ENCODE measurements at regions not wholly inside any gene's neighbourhood (a gene's known extent, or its start where the extent isn't known, plus 50 kb on each side); places are given as distances from the start of the nearest gene placed in this dataset.
"Not testable (repeated sequence)": the region's sequence is repeated elsewhere in the genome, so short reads cannot be mapped to it uniquely, and the experiment has no call there.

DNA sequence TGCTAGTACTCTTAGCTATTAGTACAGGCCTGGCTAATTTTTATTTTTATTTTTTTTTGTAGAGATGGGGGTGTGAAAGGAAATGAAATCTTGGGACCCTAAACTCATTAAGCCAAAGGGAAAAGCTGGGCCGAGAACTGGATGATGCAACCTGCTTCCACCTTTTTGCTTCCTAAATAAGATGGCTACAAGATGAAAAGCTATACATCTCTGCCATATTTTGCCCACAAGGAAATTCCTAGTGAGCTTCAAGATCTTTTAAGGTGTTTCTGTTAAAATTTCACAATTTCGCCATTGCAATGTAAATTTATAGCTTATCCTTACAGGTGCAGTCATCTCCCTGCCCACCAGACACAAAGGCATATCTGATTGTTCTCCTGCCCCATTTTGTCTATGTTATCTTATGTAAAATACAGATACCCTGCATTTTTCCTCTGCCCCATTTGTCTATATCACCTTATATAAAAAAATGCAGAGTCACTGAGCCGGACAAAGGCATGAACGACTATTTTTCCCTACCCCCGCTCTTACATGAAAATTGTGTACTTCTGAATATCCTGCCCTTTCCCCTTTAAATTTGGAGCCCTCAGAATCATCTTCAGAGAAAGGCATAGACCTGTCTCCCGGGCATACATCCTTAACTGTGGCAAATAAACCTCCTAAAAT is 112.0 kb upstream of the SLC38A2 start:
- no peak for DNase-seq

DNA sequence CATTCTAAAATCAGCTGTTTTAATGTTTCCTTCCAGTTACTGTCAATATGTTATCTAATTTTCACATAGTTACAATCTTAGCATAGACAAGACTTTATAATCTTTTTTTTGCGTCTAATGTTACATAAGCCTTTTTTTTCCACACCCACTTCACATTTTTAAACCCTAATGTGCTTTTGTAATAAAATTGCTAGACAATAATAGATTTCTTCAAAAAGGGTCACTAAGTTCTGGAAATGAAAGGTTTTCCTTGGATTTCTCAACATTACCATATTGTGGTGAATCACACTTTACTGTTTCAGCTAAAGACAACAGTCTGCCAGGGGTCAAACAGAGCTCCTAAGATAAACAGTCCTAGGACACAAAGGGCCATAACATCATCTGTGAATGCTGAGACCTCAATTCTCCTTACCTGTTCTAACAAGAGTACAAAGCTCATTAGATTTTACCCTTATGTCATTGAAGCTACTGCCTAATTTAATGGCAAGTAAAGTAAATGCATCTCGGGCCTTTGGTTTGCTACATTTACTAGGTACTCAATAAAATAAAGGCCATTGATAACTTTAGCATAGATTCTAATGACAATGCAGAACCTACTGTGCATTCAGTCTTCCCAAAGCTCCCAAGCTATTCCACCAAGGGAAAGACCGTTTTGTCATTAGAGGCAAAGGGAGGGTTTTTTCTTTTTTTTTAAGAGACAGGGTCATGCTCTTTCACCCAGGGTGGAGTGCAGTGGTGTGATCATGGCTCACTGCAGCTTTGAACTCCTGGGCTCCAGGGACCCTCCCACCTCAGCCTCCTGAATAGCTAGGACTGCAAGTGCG is 111.2 kb upstream of the SLC38A2 start:
- no peak for DNase-seq

DNA sequence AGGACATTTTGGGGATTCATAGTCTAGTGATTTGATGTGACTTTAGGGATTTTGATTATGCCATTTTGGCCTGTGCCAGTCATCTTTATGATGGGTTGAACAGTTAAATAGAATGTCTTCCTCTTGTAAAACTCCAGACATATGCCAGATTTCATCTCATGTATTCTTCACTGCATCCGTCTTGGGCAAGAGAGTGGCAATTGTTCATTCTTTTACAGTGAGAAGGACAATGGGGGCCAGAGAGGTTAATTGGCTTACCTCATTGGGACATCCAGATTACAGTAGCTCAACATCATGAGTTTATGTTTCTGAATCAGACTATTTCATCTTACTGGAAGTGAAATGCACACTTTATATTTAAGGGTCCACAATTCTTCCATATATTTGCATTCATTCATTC is 108.2 kb upstream of the SLC38A2 start:
- DNase-seq: no peak

DNA sequence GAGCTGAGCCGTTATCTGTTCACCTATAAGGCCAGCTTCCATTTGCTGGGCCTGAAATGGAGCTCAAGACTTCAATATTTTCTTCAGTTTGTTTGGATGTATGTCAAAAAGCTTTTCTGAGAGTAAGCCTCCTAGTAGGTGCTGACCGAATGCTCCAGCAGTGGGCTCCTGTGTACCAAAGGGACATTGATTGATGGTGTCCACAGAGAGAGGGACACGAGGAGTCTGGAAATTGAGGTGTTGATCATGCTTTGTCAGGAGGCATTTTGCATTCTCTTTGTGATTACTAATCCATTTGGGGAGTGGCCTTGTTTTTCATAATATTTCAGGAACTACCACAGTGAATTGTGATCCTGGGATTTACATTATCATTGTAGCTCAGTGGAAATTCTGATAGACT is 107.7 kb upstream of the SLC38A2 start:
- DNase-seq: no peak

DNA sequence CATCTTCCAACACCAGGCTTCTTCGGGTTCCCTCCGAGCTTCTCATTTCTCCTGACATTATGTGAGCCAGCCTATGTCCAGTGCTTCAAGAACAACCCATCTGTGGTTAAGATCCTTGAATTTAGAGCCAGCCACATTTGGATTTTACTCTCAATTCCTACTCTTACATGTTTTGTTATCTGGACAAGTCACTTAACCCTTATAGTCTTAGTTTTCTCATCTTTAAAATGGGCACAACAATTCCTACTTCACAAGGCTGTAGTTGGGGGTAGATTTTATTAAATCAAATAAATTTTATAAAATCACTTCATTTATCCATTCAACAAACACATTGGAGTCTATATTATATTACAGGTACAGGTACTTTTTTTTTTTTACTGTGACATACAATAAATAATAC is 105.5 kb upstream of the SLC38A2 start:
- no peak for DNase-seq

DNA sequence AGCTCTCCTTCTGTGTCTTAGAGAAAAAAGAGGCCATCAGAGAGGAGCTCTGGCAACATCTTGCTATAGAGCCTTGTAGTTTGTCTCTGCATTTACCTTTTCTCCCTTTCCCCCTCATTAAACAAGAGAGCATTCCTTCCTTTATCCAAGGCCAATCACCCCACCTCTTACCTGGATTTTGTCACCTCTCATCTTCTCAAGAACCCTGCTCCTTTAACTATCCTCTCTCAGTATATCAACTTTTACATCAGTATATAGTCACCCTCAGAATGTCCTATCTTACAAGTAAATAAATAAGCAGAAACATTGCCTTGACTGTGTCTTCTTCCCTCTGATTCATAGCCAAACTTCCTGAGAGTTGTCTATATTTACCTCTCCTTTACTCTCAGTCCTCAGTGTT is 105.0 kb upstream of the SLC38A2 start:
- DNase-seq: no peak

DNA sequence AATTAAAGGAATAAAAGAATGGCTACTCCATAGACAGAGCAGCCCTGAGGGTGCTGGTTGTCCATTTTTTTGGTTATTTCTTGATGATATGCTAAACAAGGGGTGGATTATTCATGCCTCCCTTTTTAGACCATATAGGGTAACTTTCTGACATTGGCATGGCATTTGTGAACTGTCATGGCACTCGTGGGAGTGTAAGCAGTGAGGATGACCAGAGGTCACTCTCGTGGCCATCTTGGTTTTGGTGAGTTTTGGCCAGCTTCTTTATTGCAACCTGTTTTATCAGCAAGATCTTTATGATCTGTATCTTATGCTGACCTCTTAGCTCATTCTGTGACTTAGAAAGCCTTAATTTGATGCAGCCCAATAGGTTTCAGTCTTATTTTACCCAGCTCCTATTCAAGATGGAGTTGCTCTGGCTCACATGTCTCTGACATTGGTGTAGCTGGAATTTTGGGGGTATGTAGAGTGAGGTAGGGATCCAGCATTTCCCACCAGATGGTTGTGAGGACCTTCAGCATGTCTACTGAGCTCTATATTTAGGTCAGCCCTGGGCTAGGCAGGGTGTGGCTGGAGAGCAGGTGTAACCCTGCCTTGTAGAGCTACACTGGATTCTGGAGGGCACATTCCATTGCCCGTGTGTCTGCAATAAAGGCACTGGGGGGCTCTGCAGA is 103.5 kb upstream of the SLC38A2 start:
- DNase-seq: no peak

DNA sequence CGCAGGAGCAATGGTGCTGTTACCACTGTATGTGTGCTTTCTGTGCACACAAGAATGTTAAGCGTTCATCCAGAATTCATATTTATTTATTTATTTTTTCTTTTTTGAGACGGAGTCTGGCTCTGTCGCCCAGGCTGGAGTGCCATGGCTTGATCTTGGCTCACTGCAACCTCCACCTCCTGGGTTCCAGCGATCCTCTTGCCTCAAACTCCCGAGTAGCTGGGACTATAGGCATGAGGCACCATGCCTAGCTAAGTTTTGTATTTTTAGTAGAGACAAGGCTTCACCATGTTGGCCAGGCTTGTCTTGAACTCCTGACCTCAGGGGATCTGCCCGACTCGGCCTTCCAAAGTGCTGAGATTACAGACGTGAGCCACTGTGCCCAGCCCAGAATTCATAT is 101.8 kb upstream of the SLC38A2 start:
- not testable (repeated sequence) for DNase-seq

DNA sequence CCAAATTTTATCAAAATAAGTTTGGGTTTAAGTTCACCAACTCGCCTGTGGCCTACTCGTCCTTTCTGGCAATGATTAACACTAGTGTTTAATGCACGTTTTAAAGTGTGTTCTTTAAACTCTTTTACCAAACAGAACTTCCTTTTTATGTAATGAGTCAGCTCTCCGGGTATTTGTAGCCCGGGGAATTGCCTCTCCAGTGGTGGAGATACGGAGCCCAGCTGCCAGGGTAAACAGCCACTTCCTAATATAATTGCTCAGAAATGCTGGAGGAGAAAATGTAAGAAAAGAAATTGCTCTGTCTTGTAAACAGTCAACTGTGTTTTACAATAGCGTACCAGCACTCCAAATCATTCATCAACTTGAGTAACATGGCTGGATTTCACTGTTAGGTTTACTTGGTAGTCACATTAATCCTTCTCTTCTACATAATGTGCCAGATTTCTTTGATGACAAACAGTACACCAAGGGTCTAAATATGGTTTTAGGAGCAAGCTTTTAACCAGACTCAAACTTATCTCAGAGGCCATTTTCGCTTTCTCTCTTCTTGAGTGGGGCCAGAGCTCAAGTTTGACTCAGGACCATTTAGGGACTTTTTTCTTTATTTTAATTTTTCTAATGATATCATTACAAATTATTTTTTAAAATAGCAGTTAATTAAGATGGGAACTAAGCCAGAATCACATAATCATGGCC is 101.2 kb upstream of the SLC38A2 start:
- DNase-seq: no peak

DNA sequence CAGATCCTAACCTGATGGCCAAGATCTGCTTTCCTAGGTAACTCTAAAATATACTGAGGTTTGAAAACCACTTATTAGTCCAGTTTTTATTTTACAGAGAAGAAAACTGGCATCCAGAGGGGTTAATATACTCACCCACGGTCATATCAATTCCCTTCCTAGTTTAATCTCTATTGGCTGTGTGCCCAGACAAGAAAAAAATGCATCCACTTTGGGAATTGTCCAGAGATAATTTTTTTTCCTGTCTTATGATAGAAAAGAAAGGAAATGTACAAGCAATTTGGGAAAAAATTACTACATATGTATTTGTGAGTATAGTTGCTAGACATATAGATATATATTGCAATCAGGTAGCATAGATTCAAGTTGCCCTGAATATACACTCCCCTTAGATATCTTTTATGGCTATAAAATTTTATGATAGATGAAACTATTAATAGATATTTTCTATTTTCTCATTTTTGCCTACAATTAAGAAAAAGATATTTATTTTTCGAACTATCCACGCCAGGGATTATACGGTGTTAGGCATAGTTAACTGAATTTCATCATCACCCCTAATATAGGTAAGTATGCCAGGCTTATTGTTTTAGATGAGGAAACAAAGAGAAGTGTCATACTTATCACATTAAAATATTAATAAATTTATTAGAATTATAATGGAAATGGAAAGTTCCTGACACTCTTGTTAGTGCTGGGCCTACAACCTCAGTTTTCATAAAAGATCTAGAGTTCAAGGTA is 100.5 kb upstream of the SLC38A2 start:
- no peak for DNase-seq

DNA sequence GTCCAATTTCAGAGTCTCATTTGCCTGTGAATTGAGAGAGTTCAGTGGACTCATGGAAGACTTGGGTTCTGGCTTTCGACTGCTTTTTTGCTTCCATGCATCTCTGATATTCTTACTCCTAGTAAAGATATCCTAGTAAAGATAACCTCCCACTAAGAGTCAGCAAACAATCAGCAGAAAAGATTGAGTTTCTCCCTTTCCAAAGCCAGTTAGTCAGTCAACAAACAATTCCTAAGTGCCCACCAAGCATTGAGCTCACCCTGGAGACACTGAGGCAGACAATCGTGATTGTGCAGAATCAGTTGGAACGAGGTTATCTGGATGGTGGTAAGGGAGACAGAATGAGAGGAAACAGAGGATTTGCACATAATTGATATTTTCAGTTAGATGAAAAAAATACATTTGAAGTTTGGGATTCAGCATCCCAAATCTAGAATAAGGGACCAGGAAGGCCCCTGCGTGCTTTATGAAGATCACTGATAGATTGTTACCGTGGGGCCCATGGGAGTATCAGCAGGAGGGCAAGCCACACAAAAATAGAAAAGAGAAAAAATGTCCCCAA is 99.7 kb upstream of the SLC38A2 start:
- no peak for DNase-seq

DNA sequence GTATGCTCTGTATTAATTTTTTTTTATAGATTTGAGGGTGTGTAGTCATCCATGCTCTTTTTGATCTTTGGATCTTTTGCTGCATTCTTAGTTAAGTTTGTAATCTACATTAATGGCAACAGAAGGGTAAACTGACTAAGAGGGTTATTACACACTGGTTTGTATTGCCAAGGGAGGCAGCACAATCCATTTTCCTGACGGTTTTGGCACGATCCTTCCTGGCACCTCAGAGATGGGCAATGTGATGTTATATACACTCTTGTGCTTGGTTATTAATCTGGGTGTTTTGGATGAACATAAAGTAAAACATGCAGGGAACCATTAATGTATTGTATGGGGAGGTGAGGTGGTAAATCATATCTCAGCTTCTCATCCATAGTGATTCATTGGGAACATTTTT is 98.8 kb upstream of the SLC38A2 start:
- no peak for DNase-seq

DNA sequence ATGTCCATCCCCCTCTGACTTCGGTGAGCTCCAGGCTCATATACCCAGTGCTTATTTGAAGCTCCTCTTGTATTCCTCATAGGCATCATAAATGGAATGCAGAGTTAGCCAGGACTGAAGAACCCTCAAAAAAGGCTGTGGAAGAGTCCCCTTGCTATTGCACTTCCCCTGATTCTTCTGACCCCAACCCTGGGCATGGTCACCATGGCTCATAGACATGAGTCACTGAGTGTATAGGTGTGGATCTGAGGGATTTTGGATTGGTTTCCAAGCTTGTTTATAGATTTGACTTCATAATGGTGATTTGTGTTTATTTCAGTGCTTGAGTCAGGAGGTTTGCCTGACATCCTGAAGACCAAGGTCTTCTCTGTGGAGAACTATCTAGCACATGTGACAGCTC is 98.4 kb upstream of the SLC38A2 start:
- no peak for DNase-seq

DNA sequence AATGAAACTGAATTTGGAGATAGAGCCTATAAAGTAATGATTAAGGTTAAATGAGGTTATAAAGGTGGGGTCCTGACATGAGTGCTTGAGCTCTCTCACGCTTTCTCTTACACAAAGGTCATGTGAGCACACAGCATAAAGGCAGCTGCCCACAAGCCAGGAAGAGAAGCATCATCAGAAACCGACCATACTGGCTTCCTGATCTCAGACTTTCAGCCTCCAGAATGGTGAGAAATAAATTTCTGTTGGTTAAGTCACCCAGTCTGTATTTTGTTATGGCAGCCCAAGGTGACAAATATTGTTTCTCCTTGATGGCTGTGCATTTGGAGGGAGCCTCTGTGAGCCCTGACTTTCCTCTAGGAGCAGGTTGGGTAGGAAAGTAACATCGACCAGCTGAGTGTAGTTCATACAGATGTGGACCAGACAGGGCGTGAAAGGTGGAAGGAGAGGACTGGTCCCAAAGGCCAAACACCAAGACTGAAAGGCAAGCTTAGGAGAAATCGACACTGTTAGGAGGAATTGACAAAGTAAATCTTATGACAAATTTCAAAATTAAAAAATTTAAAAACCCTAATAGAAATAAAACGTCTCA is 97.6 kb upstream of the SLC38A2 start:
- peak; percentile 9 for DNase-seq

DNA sequence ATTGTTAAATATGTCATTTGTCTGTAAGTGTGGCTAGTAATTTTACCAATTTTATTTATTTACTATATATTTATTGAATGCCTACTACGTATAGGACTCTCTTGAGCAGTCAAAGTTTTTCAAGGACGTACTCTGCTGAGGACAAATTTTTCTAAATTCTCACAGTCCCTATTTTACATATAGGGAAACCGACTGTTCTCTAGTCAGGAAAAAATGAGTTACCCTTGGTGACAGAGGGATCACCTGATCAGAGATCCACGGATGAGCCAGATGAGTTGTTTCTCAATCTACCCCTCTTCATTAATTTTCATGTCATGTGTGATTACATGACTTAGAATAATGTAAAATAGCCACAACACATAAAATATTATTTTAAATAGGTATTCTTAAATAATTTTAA is 96.2 kb upstream of the SLC38A2 start:
- no peak for DNase-seq

DNA sequence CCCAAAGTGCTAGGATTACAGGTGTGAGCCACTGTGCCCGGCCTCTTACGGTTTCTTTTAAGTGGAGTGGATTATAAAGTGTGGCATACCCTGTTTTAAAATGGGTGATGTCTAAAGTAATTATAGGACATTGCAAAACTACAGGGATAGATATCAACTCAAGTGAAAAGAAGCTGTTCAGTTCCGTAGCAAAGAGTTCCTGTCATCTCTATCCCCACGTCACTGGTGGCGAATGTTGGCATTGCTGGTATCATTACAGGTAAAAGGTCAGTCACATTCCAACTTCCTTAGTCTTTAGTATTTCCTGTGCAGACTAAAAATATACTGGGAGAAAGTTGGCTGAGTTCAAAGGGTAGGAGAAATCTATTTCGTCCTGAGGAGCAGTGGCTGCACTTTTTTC is 95.6 kb upstream of the SLC38A2 start:
- DNase-seq: no peak

DNA sequence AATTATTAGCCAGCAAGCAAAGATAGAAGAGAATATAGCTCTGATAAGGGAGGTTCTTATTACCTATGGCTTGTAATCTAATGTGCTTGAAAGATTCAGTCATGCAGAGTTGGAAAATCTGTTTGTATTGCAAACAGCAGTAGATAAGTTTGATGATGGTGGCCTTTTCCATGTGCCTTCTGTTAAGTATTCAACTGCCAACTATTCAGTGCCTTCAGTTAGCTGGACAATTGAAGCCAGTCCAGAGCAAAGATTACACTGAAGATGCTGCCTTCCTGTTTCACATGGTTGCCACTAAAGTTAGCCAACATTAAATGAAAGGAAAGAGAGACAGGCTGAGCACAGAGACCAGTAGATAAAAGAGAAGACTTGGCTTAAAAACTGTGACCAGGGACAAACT is 92.7 kb upstream of the SLC38A2 start:
- DNase-seq: no peak

DNA sequence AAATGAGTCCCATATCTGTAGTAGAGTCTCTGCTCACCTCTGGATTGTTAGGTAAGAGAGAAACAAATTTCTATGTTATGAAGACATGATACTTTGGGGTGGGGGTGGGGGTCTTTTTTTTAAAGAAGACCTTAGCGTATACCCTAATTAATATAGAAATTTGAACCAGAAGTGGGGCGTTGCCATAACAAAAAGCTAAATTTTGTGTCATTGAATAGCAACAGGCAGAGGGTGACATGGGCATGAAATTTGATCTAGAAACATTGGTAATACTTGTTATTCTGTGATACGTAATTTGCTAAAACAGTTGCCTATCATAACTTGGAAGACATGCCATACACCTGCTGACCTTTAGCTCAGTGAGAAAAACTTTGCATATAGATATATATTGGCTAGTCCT is 92.3 kb upstream of the SLC38A2 start:
- DNase-seq: no peak

DNA sequence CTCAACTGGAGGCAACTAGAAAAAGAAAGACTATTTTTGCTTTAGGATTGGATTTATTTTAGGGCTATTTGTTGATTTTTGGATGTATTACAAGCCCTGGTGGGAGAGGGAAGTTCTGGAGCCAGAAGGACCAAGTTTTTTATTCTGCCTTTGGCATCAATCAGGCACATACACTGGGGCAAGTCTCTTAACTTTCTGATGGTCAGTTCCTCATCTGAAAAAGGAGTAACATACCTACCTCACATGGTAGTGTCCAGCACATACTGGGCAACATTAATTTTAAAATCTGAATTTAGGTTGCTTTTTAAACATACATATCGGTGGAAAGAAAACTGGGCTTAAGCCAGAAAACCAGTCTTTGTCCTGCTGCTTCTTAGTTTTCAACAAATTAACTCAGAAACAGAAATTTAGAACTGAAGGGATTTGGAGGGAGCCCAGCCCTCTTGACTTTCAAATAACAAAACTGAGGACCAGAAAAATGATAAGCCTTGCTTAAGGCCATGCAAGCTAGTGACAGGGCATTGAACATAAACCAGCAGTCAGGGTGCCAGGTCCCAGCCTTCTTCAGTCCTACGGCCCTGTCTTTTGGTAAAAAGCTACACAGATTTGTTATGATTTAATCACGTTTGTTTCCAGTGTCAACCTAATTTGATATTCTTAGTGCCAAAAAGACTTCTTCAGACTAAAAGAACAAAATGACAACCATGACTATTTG is 90.2 kb upstream of the SLC38A2 start:
- DNase-seq: no peak

DNA sequence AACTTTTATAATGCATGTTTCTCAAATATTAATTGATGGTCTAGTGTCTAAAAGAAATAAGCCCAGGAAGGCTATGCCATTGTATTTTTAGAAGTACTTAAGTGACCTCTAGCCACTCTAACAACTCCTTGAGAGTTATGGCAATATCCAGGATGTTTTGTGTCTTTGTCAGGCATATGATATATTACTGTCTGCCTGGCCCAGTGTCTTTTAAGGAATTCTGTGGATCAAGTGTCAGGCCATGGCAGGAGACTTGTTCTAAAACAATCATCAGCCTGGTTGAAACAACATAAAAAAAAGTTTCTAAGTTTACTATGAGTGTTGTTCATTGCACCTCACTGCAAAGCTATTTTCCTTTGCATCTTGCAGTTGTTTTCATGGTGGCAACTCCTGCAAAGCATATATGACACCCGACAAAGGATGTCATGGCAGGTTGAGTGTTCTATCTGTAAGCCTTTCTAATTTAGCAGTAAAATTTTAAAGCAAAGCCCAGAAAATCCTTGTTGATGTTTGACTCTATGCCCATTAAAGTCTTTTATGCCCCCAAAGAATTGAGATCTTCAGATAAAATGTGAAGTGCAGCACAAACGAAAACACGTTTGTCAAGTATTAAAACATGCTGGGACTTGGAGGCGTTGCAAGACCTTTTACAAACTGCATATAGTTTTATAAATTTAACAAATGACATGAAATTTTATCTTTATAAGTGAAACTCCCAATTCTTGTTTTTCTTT is 89.5 kb upstream of the SLC38A2 start:
- DNase-seq: no peak

DNA sequence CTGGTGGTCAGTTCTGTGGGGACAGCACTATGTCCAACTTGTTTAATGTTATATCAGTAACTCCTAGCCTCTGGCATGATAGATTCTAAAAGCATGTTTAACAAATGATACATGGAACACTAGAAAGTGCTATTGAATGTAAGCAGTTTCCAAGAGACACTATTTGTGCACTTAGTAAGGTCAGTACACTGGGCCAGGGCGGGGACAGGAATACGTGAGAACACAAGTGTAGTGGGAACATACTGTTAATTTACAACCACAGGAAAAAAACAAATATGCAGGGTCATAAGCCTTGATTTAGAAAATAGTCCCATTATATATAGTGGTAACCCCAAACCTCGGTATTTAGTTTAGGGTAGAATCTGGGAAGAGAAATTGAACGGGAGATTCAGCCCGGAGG is 88.9 kb upstream of the SLC38A2 start:
- no peak for DNase-seq

Measured in activated T-cell treated with anti-CD3 and anti-CD28 coated beads for 4 hours (primary cell).